Inferior parietal cortex (tissue), 1 donor: ENCODE measurements at regions not wholly inside any gene's neighbourhood (a gene's known extent, or its start where the extent isn't known, plus 50 kb on each side); places are given as distances from the start of the nearest gene placed in this dataset.
"Not testable (repeated sequence)": the region's sequence is repeated elsewhere in the genome, so short reads cannot be mapped to it uniquely, and the experiment has no call there.

Experiments
- DNase-seq: peaks from one replicate; pipeline ENCODE4 v3.0.0-alpha.2; 2016; ENCODE audit errors: extremely low spot score

DNA sequence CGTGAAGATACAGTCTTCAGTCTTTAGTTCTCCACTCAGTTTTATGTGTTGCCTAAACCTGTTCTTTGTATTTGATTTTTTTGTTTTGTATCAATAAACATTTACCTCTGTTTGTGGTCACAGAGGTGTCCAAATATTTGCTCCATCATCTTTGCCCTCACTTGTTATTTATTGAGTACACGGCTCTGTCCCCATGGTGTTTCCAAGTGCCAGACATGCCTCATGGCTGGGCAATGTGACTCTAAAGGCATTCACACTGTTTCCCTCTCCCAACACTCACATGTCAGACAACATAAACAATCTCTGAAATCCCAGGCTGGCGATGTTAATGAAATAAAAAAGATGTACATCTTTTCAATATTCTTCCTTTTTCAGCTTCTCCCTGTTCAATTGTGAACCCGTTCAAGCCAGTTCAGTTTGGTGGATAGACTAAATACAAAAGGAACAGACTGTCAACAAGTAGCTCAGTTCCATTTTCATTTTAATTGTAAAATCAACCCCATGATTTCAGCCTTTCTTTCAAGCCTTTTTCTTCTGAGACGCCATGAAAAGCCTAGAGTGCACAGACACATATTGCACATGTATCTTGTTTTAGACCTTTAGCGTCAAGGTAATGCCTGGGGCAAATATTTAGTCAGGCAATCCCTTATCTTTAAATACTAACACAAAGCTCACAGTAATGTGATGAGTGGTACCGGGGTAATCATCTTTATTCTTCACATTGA lies 680.7 kb downstream of the GALC start:
- no peak for DNase-seq

DNA sequence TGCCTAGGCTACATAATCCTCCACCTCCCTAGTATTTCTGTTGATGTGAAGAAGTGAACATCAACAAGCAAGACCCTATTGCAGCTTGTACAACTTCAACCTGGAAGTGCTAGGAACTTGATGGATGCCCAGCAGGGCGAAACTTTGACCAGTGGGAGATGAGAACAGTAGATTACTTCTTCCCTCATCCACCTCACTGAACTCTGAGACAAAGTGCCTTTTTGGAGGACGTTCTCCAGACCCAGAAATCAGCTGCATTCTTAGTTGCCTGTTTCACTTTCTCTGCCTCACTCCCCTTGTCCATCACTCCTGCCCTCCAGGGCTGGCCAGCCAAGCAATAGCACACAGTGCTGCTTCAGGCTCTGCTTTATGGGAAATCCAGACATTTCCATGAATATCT lies 683.4 kb downstream of the GALC start:
- no peak for DNase-seq

GRCh38 chr14:87306409-87307168 lies 686.4 kb downstream of the GALC start:
- DNase-seq = no peak

DNA sequence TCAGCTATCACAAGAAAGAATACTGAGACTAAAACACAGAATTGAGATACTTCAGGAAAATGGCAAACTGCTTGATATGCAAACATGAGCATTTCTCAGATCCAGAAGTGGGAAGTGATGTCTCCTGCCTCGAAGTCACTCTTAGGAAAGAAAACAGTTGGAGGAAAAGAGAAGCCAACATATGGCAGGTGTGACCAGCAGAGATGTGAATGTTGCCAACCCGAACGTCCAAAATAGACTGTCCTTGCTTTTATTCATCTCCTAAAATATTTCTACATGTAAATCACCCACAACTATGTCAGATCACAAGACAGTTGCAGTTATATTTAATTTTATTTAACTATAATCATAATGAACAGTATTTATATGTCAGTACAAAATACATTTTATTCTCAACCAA lies 687.6 kb downstream of the GALC start:
- peak; percentile 55 for DNase-seq

DNA sequence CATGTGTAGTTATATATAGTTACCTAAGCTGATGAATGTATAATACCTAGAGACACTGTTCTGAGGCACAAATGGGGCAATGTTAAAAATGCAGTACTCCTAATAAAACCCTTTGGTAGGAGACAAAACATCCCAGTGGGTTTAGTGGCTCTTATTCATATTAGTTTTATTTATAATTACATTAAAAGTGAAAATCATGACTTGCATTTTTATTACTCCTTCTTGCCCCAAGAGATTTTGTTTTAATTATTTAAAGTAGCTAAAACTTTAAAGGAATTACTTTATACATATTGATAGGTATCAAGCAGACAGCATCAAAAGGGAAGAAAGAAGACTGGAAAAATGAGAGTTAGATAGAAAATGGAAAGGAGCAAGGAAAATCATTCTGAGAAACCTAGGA lies 688.6 kb downstream of the GALC start:
- no peak for DNase-seq

GRCh38 chr14:87286826-87287225 lies 706.2 kb downstream of the GALC start:
- no peak for DNase-seq

GRCh38 chr14:87286191-87286590 lies 706.8 kb downstream of the GALC start:
- no peak for DNase-seq

GRCh38 chr14:87285506-87285905 lies 707.5 kb downstream of the GALC start:
- no peak for DNase-seq

GRCh38 chr14:87283547-87283946 lies 709.4 kb downstream of the GALC start:
- no peak for DNase-seq

DNA sequence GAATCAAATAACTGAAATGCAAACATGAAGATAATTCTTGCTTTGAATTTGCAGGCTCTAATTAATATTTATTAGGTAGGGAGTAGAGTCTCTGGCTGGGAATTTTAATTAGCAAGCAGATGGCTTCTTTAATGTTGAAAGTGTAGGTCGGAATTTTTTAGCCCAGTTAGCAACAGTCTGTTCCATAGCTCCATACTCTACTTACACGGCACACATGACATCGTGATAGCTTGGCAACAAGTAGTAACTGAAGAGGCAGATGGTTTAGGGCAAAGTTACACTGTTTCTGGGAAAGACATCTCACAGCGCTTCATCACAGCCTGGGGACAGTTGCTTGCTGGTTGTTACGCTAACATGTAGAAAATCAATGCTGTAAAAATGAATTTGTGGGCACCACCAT lies 710.7 kb downstream of the GALC start:
- DNase-seq = no peak

DNA sequence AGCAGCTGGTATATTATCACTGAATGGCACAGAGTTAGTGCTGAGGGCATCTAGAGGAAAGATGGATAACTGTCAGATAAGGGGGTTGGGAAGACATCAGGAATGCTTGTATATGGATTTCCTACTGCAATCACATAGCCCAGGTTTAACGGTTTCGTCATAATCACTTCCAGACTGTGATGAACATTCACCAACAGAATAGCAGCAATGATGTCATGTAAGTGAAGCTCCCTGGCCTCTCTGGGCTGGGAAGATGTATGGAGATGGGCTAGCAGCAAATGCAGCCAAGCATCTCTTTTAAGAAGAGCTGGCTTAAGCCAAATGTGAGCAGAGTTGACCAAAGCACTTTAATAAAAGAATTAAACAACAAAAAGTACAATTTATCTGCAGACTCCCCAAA lies 714.6 kb downstream of the GALC start:
- DNase-seq = no peak

DNA sequence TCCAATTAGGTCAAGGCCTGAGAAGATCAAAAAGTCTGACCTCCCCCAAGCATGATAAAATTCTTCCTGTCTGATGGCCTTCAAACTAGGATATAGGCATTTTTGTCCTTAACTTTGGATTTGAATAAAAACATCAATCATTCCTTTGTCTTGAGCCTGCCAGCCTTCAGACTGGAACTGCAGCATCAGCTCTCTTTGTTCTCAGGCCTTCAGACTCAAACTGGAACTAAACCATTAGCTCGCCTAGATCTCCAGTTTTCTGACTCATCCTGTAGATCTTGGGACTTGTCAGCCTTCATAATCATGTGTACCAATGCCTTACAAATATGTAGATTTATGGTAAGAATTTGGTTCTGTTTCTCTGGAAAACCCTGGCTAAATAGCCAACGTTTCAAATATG lies 721.7 kb downstream of the GALC start:
- DNase-seq = no peak

DNA sequence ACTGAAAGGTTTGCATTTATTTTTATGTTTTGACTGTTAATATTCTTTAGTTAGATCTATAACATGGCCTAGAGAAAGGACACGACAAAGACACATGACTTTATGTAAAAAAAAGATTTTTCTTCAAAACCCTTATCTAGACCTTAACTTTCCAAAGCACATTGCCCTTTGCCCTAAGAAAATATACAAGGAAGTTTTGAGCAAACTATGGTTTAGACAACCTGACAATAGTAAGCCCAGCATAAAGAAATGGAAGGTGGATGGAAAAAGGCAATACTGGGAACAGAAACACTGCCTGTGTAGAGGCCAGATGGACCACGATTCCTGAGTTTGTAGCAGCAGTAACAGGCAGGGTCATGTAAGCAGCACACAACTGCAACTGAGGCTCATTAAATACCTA lies 724.0 kb downstream of the GALC start:
- no peak for DNase-seq

- no peak for DNase-seq
Observed at GRCh38 chr14:87264796-87265195, 728.2 kb downstream of the GALC start.

GRCh38 chr14:87264272-87264785 lies 728.7 kb downstream of the GALC start:
- no peak for DNase-seq

- no peak for DNase-seq
Observed at GRCh38 chr14:87261621-87262020, 731.4 kb downstream of the GALC start.

GRCh38 chr14:87260460-87260859 lies 732.5 kb downstream of the GALC start:
- no peak for DNase-seq

GRCh38 chr14:87257421-87257820 lies 735.6 kb downstream of the GALC start:
- DNase-seq = no peak

DNA sequence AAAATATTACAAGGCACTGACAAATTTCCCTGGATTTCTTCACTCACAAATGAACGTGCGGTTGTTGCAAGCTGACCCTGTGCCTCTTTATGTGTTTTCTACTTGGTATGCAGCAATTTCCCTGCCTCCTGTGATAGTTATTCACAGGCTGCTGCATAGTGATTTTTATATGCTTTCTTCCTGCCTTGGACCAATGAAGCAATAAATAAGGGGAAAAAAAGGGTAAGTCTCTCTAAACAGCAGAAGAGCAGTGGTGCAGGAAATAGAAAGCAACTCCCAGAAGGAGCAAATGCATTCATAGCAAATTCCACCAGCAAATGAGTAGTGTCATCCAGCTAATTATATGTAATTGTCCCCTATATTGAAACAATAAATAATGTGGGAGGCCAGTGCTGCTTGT lies 737.9 kb downstream of the GALC start:
- no peak for DNase-seq

DNA sequence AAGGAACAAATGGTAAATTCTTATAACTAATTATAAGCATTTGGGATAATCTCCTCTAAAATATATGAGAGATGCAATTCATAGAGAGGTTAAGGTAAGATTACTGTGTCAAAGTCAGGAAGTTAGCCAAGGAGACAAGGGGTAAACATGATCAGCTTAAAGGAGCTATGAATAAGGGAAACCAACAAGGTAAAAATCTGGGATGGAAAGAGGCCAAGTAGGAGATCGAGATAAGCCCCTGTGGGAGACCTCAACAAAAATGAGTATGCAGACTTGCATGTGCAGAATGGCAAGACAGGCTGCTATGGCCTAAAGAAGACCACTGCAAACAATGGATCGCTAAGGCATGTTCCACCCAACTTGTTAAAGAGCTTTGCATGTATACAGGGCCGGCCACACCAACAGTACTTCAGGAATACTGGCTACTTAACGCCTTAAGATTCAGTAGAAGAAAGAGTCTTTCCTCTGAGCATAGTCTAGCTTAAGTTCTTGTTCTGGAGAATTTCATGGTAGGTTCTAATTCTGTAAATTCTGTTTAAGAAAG lies 738.6 kb downstream of the GALC start:
- DNase-seq = no peak

GRCh38 chr14:87253791-87254190 lies 739.2 kb downstream of the GALC start:
- not testable (repeated sequence) for DNase-seq

GRCh38 chr14:87252103-87252502 lies 740.9 kb downstream of the GALC start:
- no peak for DNase-seq

DNA sequence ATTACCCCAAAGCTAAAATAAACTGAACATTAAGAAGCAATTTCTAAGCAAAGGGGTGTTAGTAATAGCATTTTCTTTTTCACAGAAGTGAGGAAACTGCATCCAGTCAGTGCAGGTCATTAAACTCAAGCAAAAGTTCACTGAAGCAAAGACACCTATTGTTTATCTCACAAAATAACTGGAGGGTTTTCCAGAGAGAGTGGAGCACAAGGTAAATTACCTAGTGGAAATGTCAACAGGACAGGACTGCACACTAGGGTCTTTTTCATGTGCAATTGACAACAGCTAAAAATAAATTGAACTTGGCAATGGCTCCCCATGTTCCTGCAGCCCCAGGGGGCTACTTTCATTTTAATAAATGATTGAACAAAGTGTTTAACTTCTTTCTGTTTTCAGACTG lies 742.0 kb downstream of the GALC start:
- DNase-seq = no peak
